ENCODE measurements at regions not wholly inside any gene's neighbourhood (a gene's known extent, or its start where the extent isn't known, plus 50 kb on each side); places are given as distances from the start of the nearest gene placed in this dataset.

DNA sequence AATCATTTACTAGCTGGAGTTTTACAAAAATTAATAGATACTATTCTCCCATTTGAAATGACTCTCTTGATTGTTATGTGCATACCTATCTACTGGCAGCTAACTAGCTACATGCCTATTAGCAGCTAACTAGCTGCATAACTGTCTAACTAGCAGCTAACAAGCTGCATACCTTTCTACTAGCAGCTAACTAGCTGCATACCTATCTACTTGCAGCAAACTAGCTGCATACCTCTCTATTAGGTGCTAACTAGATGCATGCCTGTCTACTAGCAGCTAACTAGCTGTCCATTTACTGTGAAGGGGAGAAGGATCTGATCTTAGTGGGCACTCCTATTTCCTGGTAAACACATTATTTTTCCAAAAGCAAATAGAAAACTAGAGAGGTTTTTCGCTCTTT, 439.4 kb upstream of the PFKP start:
- TF ChIP-seq, protein P1, sequence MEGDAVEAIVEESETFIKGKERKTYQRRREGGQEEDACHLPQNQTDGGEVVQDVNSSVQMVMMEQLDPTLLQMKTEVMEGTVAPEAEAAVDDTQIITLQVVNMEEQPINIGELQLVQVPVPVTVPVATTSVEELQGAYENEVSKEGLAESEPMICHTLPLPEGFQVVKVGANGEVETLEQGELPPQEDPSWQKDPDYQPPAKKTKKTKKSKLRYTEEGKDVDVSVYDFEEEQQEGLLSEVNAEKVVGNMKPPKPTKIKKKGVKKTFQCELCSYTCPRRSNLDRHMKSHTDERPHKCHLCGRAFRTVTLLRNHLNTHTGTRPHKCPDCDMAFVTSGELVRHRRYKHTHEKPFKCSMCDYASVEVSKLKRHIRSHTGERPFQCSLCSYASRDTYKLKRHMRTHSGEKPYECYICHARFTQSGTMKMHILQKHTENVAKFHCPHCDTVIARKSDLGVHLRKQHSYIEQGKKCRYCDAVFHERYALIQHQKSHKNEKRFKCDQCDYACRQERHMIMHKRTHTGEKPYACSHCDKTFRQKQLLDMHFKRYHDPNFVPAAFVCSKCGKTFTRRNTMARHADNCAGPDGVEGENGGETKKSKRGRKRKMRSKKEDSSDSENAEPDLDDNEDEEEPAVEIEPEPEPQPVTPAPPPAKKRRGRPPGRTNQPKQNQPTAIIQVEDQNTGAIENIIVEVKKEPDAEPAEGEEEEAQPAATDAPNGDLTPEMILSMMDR (conservative IDR thresholded peaks at IDR 0.05; ENCODE audit: low read length), result no peak
- no peak for TF ChIP-seq EZH2phosphoT487 (IDR thresholded peaks at IDR 0.05; ENCODE audit: borderline replicate concordance, low read depth, low read length)
